Natural killer cell (primary cell): ENCODE measurements at regions not wholly inside any gene's neighbourhood (a gene's known extent, or its start where the extent isn't known, plus 50 kb on each side); places are given as distances from the start of the nearest gene placed in this dataset.

ENCODE experiments used
- ATAC-seq, 3 donors: fragments of 150-1000 bp in 2 of 3; fragments of 200-7000 bp in 1 of 3; cut with Tn5 transposase; 1 replicate in 1 of 3; 2 replicates in 2 of 3; pipeline ENCODE4 v1.10.0; 2021; ENCODE audit warnings: mild to moderate bottlenecking in 2 of 3, moderate library complexity in 2 of 3
- DNase-seq, 2 donors: peaks; one replicate each; pipeline versions ENCODE4 v3.0.0 to v3.0.0-alpha.2; 2013 to 2021; ENCODE audit warnings: mixed read lengths in 1 of 2
- H3K27ac ChIP-seq: one replicate; pipeline ENCODE4 v1.5.1; 2013; ENCODE audit warnings: mild to moderate bottlenecking, low read length
- H3K27me3 ChIP-seq: one replicate; pipeline ENCODE4 v1.6.1; 2013; ENCODE audit warnings: low read length; ENCODE audit not compliant: control insufficient read depth, insufficient read depth
- H3K36me3 ChIP-seq: one replicate; pipeline ENCODE4 v1.6.1; 2013; ENCODE audit warnings: low read length; ENCODE audit not compliant: control insufficient read depth, insufficient read depth
- H3K4me1 ChIP-seq: one replicate; pipeline ENCODE4 v1.6.1; 2013; ENCODE audit warnings: low read length; ENCODE audit not compliant: control insufficient read depth, insufficient read depth
- H3K4me3 ChIP-seq: one replicate; pipeline ENCODE4 v1.5.1; 2013; ENCODE audit warnings: low read length
- H3K9me3 ChIP-seq: one replicate; pipeline ENCODE4 v1.6.1; 2013; ENCODE audit warnings: low read length; ENCODE audit not compliant: control insufficient read depth, insufficient read depth
- H3K27ac Mint-ChIP-seq, 2 donors: one replicate each; pipeline ENCODE4 v1.8.0; 2022; ENCODE audit warnings: mild to moderate bottlenecking in 2 of 2, mixed read lengths in 2 of 2, moderate library complexity in 1 of 2
- H3K27me3 Mint-ChIP-seq, 2 donors: one replicate each; pipeline ENCODE4 v1.8.0; 2022; ENCODE audit warnings: low read depth in 2 of 2, mixed read lengths in 2 of 2
- H3K36me3 Mint-ChIP-seq: one replicate; pipeline ENCODE4 v1.8.0; 2022; ENCODE audit warnings: mixed read lengths
- H3K4me1 Mint-ChIP-seq, 2 donors: one replicate each; pipeline ENCODE4 v1.8.0; 2022; ENCODE audit warnings: mixed read lengths in 2 of 2
- H3K4me3 Mint-ChIP-seq: one replicate; pipeline ENCODE4 v1.8.0; 2022; ENCODE audit warnings: mild to moderate bottlenecking, moderate library complexity, mixed read lengths
- H3K9me3 Mint-ChIP-seq, 2 donors: one replicate each; pipeline ENCODE4 v1.8.0; 2022; ENCODE audit warnings: mixed read lengths in 2 of 2
- CTCF ChIP-seq: fragments of 200-600 bp; IDR thresholded peaks from one replicate; pipeline ENCODE4 v1.8.0; 2022; ENCODE audit warnings: antibody characterized with exemption
- WGBS: methylation state at CpG from one replicate; pipeline ENCODE4 v1.1.7; 2013; ENCODE audit warnings: missing lambda C conversion rate; ENCODE audit not compliant: insufficient coverage; 5-methylcytosine and 5-hydroxymethylcytosine counted together
- intact Hi-C: fragments of 100-400 bp; cut with micrococcal nuclease; formaldehyde crosslinking; loops from one replicate; pipeline ENCODE4 v1.14.2; 2022

DNA sequence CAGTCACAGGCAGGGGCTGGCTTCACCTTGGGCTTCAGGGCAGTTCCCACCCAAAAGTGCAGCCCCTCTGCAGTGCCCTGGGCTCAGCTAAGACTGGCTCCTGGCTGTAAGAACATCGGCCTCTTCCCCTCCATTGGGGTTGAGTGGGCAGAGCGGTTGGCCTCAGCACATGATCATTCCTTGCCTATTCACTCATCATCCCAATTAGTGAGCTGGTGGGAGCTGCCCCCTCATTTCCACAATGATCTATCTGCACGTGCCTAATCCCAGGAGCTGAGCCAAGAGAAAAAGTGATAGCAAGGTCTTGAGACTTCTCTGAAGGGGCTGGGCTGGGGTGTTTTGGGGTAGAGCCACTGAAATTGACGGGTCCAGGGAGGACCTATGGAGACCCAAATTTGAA is 133.6 kb downstream of the SYF2 start:
- H3K4me1 ChIP-seq: peaks cover 81% of the 10 kb centered on the region
- Mint-ChIP-seq H3K4me1 (peaks cover 73 to 81% of the 10 kb centered on the region in 2 donors), H3K27ac (peak overlapping the region; percentile 75 to 84), H3K27me3 (peaks cover 25 to 44% of the 10 kb centered on the region in 2 donors), H3K9me3 (no peaks in the 10 kb centered on the region), H3K4me3 (peak overlapping the region; percentile 78), H3K36me3 (no peaks in the 10 kb centered on the region)
- intact Hi-C loops: loop anchor here (1.0 kb wide), 3 partner anchors 33 to 250 kb away; no protein-coding TSS in a partner anchor
- no peak for ATAC-seq
- H3K27me3 ChIP-seq: peaks cover under 1% of the 10 kb centered on the region
- no peak for DNase-seq
- H3K9me3 ChIP-seq: no peaks in the 10 kb centered on the region
- TF ChIP-seq CTCF: no peak
- no peaks in the 10 kb centered on the region for H3K36me3 ChIP-seq
- peak overlapping the region; percentile 54 for H3K27ac ChIP-seq
- no peak overlapping the region for H3K4me3 ChIP-seq
- 79% methylated on average over 3 of the region's 4 CpGs for WGBS

GRCh38 chr1:25096307-25097150 is 135.8 kb downstream of the SYF2 start:
- no peaks in the 10 kb centered on the region for H3K36me3 ChIP-seq
- Mint-ChIP-seq H3K27me3 (peaks cover 34 to 58% of the 10 kb centered on the region in 2 donors), H3K4me3 (peak overlapping the region; percentile 81), H3K36me3 (no peaks in the 10 kb centered on the region), H3K9me3 (no peaks in the 10 kb centered on the region), H3K4me1 (peaks cover 71 to 76% of the 10 kb centered on the region in 2 donors), H3K27ac (peak overlapping the region; percentile 66)
- no peak for TF ChIP-seq CTCF
- H3K27me3 ChIP-seq: peaks cover 5% of the 10 kb centered on the region
- ATAC-seq (no peak), DNase-seq (no peak)
- WGBS: 77% methylated on average over 8 of the region's 8 CpGs
- H3K9me3 ChIP-seq: no peaks in the 10 kb centered on the region
- H3K4me3 ChIP-seq: no peak overlapping the region
- H3K4me1 ChIP-seq: peaks cover 79% of the 10 kb centered on the region
- H3K27ac ChIP-seq: no peak overlapping the region
- intact Hi-C loops: no loop called here

GRCh38 chr1:25095635-25096200 is 136.6 kb downstream of the SYF2 start:
- DNase-seq: peak in 1 of 2 donors; percentile 66
- H3K4me3 ChIP-seq: no peak overlapping the region
- no peak overlapping the region for H3K27ac ChIP-seq
- no peaks in the 10 kb centered on the region for H3K36me3 ChIP-seq
- ATAC-seq: peak in 1 of 3 donors; percentile 27
- TF ChIP-seq CTCF: no peak
- H3K36me3 Mint-ChIP-seq: no peaks in the 10 kb centered on the region
- H3K4me3 Mint-ChIP-seq: peak overlapping the region; percentile 81
- no peaks in the 10 kb centered on the region for H3K9me3 ChIP-seq
- intact Hi-C loops: no loop called here
- H3K27me3 Mint-ChIP-seq: peaks cover 40 to 66% of the 10 kb centered on the region in 2 donors
- H3K9me3 Mint-ChIP-seq: no peaks in the 10 kb centered on the region
- 28% methylated on average over 5 of the region's 5 CpGs for WGBS
- peaks cover 63 to 68% of the 10 kb centered on the region in 2 donors for H3K4me1 Mint-ChIP-seq
- peaks cover 5% of the 10 kb centered on the region for H3K27me3 ChIP-seq
- peaks cover 71% of the 10 kb centered on the region for H3K4me1 ChIP-seq
- H3K27ac Mint-ChIP-seq: peak overlapping the region; percentile 66
